T-helper 17 cell (primary cell): ENCODE measurements at regions not wholly inside any gene's neighbourhood (a gene's known extent, or its start where the extent isn't known, plus 50 kb on each side); places are given as distances from the start of the nearest gene placed in this dataset.

Experiments
- ATAC-seq: fragments of 150-1000 bp; cut with Tn5 transposase; 2 replicates; pipeline ENCODE4 v1.10.0; 2021; ENCODE audit warnings: mild to moderate bottlenecking, moderate library complexity
- DNase-seq, 3 donors: peaks; one replicate each; pipeline versions ENCODE4 v3.0.0 to v3.0.0-alpha.2; 2020 to 2021
- H3K9me3 ChIP-seq: one replicate; pipeline ENCODE4 v1.7.0; 2013; ENCODE audit warnings: low read length, mild to moderate bottlenecking; ENCODE audit not compliant: control insufficient read depth, poor library complexity, severe bottlenecking
- H3K27ac Mint-ChIP-seq: one replicate; pipeline ENCODE4 v1.8.0; 2022; ENCODE audit warnings: mild to moderate bottlenecking, moderate library complexity, mixed read lengths
- H3K27me3 Mint-ChIP-seq: one replicate; pipeline ENCODE4 v1.8.0; 2022; ENCODE audit warnings: mixed read lengths
- H3K36me3 Mint-ChIP-seq: one replicate; pipeline ENCODE4 v1.8.0; 2022; ENCODE audit warnings: low read depth, mixed read lengths
- H3K4me1 Mint-ChIP-seq: one replicate; pipeline ENCODE4 v1.8.0; 2022; ENCODE audit warnings: mild to moderate bottlenecking, mixed read lengths
- H3K4me3 Mint-ChIP-seq: one replicate; pipeline ENCODE4 v1.8.0; 2022; ENCODE audit warnings: mild to moderate bottlenecking, moderate library complexity, mixed read lengths

GRCh38 chr1:228810878-228811711 lies 75.8 kb downstream of the RHOU start:
- Mint-ChIP-seq H3K36me3 (no peaks in the 10 kb centered on the region), H3K27ac (peak overlapping the region; percentile 59), H3K4me1 (peaks cover 22% of the 10 kb centered on the region), H3K27me3 (no peaks in the 10 kb centered on the region), H3K4me3 (no peak overlapping the region)
- no peaks in the 10 kb centered on the region for H3K9me3 ChIP-seq
- ATAC-seq (no peak), DNase-seq (no peak)

DNA sequence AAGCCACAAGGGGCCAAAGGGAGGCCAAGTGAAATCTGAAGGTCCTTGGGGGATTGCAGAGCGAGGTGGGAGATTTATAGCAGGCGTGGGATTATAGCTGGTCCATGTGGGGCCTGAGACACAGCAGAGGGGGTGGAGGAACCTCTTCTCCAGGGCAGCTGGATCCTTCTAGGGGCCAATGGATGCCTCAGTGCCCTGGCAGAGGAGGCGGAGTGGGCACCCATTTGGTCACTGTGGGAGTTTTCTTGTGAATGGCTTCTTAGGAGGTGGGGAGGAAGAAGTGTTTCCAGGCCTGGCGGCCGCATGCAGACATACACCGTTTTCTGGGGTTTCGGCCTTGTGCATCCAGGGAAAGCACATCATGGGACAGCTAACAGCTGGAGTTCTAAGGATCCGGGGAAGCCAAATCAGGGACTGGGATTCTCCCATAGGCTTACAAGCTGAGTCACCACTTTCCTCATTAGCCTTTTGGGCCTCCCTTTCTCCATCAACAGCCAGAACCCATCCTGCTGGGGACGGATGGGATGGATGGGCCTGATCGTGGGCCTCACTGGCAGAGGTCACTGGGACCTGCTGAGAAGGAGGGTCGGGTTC lies 76.5 kb downstream of the RHOU start:
- H3K9me3 ChIP-seq = no peaks in the 10 kb centered on the region
- H3K4me1 Mint-ChIP-seq = peaks cover 22% of the 10 kb centered on the region
- no peaks in the 10 kb centered on the region for H3K27me3 Mint-ChIP-seq
- no peaks in the 10 kb centered on the region for H3K36me3 Mint-ChIP-seq
- H3K4me3 Mint-ChIP-seq = no peak overlapping the region
- ATAC-seq (no peak), DNase-seq (no peak)
- H3K27ac Mint-ChIP-seq = peak overlapping the region; percentile 59

DNA sequence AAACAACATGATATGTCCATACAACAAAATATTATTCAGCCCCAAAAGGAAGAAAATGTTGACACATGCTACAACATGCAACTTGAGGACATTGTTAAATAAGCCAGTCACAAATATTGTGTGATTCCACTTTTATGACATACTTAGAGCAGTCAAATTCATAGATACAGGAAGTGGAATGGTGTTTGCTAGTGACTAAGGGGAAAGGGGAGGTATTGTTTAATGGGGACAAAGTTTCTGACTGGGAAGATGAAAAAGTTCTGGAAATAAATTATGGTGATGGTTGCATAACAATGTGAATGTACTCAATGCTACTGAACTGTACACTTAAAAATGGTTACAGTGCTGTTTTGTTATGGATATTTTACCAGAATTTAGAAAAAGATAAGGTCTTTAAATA lies 77.7 kb downstream of the RHOU start:
- no peak overlapping the region for H3K27ac Mint-ChIP-seq
- DNase-seq = no peak
- H3K9me3 ChIP-seq = no peaks in the 10 kb centered on the region
- ATAC-seq = no peak
- no peaks in the 10 kb centered on the region for H3K36me3 Mint-ChIP-seq
- peaks cover 22% of the 10 kb centered on the region for H3K4me1 Mint-ChIP-seq
- H3K27me3 Mint-ChIP-seq = no peaks in the 10 kb centered on the region
- H3K4me3 Mint-ChIP-seq = no peak overlapping the region

DNA sequence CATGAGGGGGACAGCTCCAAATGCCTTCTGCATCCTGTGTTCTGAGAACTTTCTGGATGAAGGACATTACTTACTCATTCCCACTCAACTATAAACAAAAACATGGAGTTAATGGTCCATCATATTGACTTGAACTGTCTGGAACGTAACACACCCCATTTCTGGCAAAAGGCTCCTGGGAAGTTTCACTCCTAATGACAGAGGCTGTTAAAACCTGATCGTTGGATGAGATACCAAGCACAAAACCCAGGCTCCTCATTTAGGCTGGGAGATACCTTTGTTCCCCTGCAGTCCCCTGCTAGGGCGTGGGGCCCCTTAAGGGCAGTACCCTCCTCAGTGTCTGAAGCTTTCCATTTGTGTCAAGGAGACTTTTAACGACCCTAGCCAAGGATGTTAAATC lies 78.9 kb downstream of the RHOU start:
- Mint-ChIP-seq H3K36me3 (no peaks in the 10 kb centered on the region), H3K4me3 (no peak overlapping the region), H3K27ac (no peak overlapping the region), H3K27me3 (no peaks in the 10 kb centered on the region), H3K4me1 (peaks cover 18% of the 10 kb centered on the region)
- no peaks in the 10 kb centered on the region for H3K9me3 ChIP-seq
- DNase-seq (no peak), ATAC-seq (no peak)

DNA sequence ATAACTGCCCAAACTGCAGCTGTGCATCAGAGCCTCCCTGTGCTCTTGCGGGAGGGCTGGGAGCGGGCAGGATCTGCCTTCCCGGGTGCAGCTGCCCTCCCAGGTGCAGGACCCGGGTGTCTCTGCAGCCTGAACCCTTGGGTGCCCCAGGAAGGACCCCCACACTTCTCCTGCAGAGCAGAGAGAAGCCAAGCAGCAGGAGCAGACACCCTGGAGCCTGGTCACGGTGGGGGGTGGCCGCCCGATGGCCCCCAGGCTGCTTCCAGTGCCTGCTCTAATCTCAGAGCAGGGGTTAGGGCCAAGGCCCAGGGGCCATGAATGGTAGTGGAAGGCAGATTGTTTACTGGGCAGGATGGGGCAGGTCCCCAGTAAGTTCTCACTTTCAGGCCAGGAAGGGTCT lies 83.0 kb downstream of the RHOU start:
- Mint-ChIP-seq H3K4me1 (peaks cover 4% of the 10 kb centered on the region), H3K4me3 (no peak overlapping the region), H3K36me3 (no peaks in the 10 kb centered on the region), H3K27ac (no peak overlapping the region), H3K27me3 (no peaks in the 10 kb centered on the region)
- DNase-seq (no peak), ATAC-seq (no peak)
- H3K9me3 ChIP-seq = no peaks in the 10 kb centered on the region

- no peaks in the 10 kb centered on the region for H3K9me3 ChIP-seq
- ATAC-seq (no peak), DNase-seq (no peak)
- H3K36me3 Mint-ChIP-seq = no peaks in the 10 kb centered on the region
- peaks cover 4% of the 10 kb centered on the region for H3K4me1 Mint-ChIP-seq
- H3K4me3 Mint-ChIP-seq = no peak overlapping the region
- no peak overlapping the region for H3K27ac Mint-ChIP-seq
- H3K27me3 Mint-ChIP-seq = no peaks in the 10 kb centered on the region
Measured at GRCh38 chr1:228818928-228819630, 83.8 kb downstream of the RHOU start.

- Mint-ChIP-seq H3K4me1 (peaks cover 9% of the 10 kb centered on the region), H3K4me3 (no peak overlapping the region), H3K36me3 (no peaks in the 10 kb centered on the region), H3K27ac (no peak overlapping the region), H3K27me3 (peaks cover 5% of the 10 kb centered on the region)
- H3K9me3 ChIP-seq = no peaks in the 10 kb centered on the region
- DNase-seq (no peak), ATAC-seq (no peak)
Measured at GRCh38 chr1:228821252-228821651, 86.0 kb downstream of the RHOU start.

DNA sequence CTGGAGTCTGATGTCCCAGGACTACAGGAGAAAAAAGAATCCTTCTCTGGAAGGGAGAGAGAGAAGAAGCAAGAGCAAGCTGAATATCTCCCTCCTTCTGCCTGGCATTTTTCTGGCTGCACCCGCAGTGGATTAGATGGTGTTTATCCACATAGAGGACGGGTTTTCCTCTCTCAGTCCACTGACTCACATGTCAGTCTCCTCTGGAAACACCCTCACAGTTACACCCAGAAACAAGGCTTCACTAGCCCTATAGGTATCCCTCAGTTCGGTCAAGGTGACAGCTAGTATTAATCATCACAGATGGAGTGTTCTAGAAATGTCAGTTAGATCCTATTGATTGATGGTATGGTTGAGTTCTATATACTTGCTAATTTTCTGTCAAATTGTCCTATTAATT lies 87.9 kb downstream of the RHOU start:
- no peaks in the 10 kb centered on the region for H3K9me3 ChIP-seq
- Mint-ChIP-seq H3K36me3 (no peaks in the 10 kb centered on the region), H3K27me3 (peaks cover 5% of the 10 kb centered on the region), H3K27ac (no peak overlapping the region), H3K4me3 (no peak overlapping the region), H3K4me1 (peaks cover 15% of the 10 kb centered on the region)
- ATAC-seq (no peak), DNase-seq (no peak)

DNA sequence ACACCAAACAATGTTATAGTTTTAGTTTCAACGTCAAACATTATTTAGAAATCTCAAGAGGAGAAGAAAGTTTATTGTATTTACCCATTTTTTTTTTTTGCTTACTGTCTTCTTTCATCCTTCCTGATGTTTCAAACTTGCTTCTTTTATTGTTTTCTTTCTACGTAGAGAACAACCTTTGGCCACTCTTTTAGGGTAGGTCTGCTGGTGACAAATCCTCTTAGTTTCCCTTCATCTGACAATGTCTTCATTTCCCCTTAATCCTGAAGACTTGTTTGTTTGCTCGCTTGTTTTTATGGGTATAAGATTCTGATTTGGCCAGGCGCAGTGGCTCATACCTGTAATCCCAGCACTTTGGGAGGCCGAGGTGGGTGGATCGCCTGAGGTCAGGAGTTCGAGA lies 89.1 kb downstream of the RHOU start:
- Mint-ChIP-seq H3K36me3 (no peaks in the 10 kb centered on the region), H3K4me1 (peaks cover 13% of the 10 kb centered on the region), H3K4me3 (no peak overlapping the region), H3K27ac (no peak overlapping the region), H3K27me3 (peaks cover 5% of the 10 kb centered on the region)
- H3K9me3 ChIP-seq = no peaks in the 10 kb centered on the region
- no peak for ATAC-seq
- no peak for DNase-seq

DNA sequence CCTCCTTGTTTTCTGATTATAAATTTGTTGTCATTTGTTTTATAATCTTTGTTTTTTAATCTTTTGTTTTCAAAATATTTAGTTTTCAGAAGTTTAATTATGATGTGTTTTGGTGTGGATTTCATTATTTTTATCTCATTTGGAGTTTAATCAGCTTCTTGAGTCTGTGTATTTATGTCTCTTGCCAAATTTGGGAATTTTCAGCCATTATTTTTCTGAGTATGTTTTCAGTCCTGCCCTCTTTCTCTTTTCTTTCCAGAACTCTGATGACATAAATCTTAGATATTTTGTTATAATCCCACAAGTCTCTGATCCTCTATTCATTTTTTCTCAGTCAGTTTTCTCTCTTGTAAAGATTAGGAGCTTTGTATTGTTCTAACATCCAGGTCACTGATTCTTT lies 89.8 kb downstream of the RHOU start:
- Mint-ChIP-seq H3K36me3 (no peaks in the 10 kb centered on the region), H3K4me1 (peaks cover 12% of the 10 kb centered on the region), H3K4me3 (no peak overlapping the region), H3K27me3 (peaks cover 5% of the 10 kb centered on the region), H3K27ac (no peak overlapping the region)
- ATAC-seq (no peak), DNase-seq (no peak)
- H3K9me3 ChIP-seq = no peaks in the 10 kb centered on the region

GRCh38 chr1:228825840-228826484 lies 90.7 kb downstream of the RHOU start:
- DNase-seq = no peak
- peaks cover 5% of the 10 kb centered on the region for H3K27me3 Mint-ChIP-seq
- H3K4me3 Mint-ChIP-seq = peak overlapping the region; percentile 7
- H3K27ac Mint-ChIP-seq = peak overlapping the region; percentile 24
- no peak for ATAC-seq
- H3K36me3 Mint-ChIP-seq = no peaks in the 10 kb centered on the region
- no peaks in the 10 kb centered on the region for H3K9me3 ChIP-seq
- H3K4me1 Mint-ChIP-seq = peaks cover 12% of the 10 kb centered on the region

DNA sequence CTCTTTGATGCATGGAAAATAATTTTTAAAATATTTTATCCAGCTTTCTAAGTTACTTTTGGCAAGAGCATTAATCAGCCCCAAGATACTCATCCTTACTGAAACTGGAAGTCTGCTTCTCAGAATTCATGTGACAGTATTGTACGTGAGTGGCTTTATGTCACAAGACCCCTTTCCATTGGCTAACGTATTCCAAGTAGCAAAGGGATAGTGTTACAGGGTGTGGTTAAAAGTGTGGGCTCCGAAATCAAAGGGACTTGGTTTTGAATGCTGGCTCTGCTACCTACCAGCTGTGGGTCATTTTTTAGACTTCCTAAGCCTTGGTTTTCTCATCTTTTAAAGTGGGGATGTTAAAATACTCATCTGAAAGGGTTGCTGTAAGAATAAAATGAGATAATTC lies 91.7 kb downstream of the RHOU start:
- Mint-ChIP-seq H3K27me3 (peaks cover 5% of the 10 kb centered on the region), H3K27ac (peak overlapping the region; percentile 24), H3K4me1 (peaks cover 16% of the 10 kb centered on the region), H3K4me3 (no peak overlapping the region), H3K36me3 (no peaks in the 10 kb centered on the region)
- DNase-seq (no peak), ATAC-seq (no peak)
- H3K9me3 ChIP-seq = no peaks in the 10 kb centered on the region

DNA sequence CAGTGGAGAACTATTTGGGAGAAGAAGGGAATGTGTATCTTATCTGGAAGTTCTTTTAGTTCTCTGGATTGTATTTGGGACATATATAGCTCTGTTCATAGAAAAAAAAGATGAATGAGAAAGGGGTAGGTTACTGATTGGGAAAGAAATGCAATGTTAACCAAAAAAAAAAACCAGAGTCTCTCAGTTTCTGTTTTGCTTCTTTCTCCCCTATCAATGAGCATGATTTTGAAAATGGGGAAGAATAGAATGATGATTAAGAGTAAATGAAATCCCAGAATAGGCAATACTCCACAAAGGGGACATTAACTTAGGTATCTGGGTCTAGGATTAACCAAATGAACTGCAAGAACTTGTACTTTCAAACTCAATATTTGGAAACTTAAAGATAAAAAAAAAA lies 92.9 kb downstream of the RHOU start:
- Mint-ChIP-seq H3K27ac (no peak overlapping the region), H3K36me3 (no peaks in the 10 kb centered on the region), H3K4me3 (no peak overlapping the region), H3K27me3 (peaks cover 5% of the 10 kb centered on the region), H3K4me1 (peaks cover 14% of the 10 kb centered on the region)
- DNase-seq (no peak), ATAC-seq (no peak)
- no peaks in the 10 kb centered on the region for H3K9me3 ChIP-seq
